Kidney (tissue), 13 donors: ENCODE measurements at regions not wholly inside any gene's neighbourhood (a gene's known extent, or its start where the extent isn't known, plus 50 kb on each side); places are given as distances from the start of the nearest gene placed in this dataset.
"Not testable (repeated sequence)": the region's sequence is repeated elsewhere in the genome, so short reads cannot be mapped to it uniquely, and the experiment has no call there.

Experiments
- DNase-seq, 5 donors: peaks; one replicate each; pipeline ENCODE4 v3.0.0-alpha.2; 2013 to 2020
- FAIRE-seq: peaks from 2 replicates; lab custom pipeline; 2012; peaks lifted over from hg19 to GRCh38; lab: Jason Lieb, UNC
- H3K27ac ChIP-seq, 2 donors: one replicate each; pipeline ENCODE4 v1.7.0; 2013; ENCODE audit warnings: low read depth in 2 of 2, low read length in 2 of 2, inconsistent platforms in 1 of 2
- H3K27me3 ChIP-seq: one replicate; pipeline ENCODE4 v1.7.1; 2013; ENCODE audit warnings: low read length, inconsistent platforms; ENCODE audit not compliant: control insufficient read depth, insufficient read depth
- H3K36me3 ChIP-seq, 3 donors: one replicate each; pipeline versions ENCODE4 v1.7.0 to v1.7.1; 2013; ENCODE audit warnings: low read length in 3 of 3, control low read depth in 1 of 3, inconsistent platforms in 1 of 3; ENCODE audit not compliant: insufficient read depth in 3 of 3, control insufficient read depth in 2 of 3
- H3K4me1 ChIP-seq, 3 donors: one replicate each; pipeline versions ENCODE4 v1.7.0 to v1.7.1; 2013; ENCODE audit warnings: low read length in 3 of 3, inconsistent platforms in 1 of 3, low read depth in 1 of 3; ENCODE audit not compliant: control insufficient read depth in 2 of 3, insufficient read depth in 2 of 3
- H3K4me3 ChIP-seq, 3 donors: one replicate each; pipeline versions ENCODE4 v1.7.0 to v1.8.1; 2013; ENCODE audit warnings: low read length in 3 of 3, control low read depth in 1 of 3, inconsistent platforms in 1 of 3
- H3K9ac ChIP-seq, 3 donors: one replicate each; pipeline versions ENCODE4 v1.7.0 to v1.7.1; 2013; ENCODE audit warnings: low read length in 3 of 3, control low read depth in 1 of 3, inconsistent platforms in 1 of 3
- H3K9me3 ChIP-seq, 3 donors: one replicate each; pipeline versions ENCODE4 v1.7.0 to v1.7.1; 2013; ENCODE audit warnings: low read length in 3 of 3, control low read depth in 1 of 3, inconsistent platforms in 1 of 3; ENCODE audit not compliant: control insufficient read depth in 2 of 3, insufficient read depth in 1 of 3
- CTCF ChIP-seq: IDR thresholded peaks from 3 replicates; pipeline ENCODE4 v1.5.1; 2012; ENCODE audit warnings: mild to moderate bottlenecking, moderate library complexity, borderline replicate concordance; ENCODE audit not compliant: insufficient read depth; ENCODE audit errors: extremely low read depth
- intact Hi-C: fragments of 100-400 bp; cut with DNase I; formaldehyde crosslinking; loops from one replicate; pipeline ENCODE4 v1.11.1; 2022
- donor health status: control.
- donor health status: control.
- donor health status: control.
- donor health status: control.
- donor health status: control.
- donor health status: DM: yes; HTN: yes; CAD: no.
- donor health status: Normal renal cell carcinoma (clear cell type).

- no peaks in the 10 kb centered on the region for H3K9me3 ChIP-seq
- no peaks in the 10 kb centered on the region for H3K4me1 ChIP-seq
- no peak overlapping the region for H3K9ac ChIP-seq
- H3K4me3 ChIP-seq: no peak overlapping the region
- no peak for TF ChIP-seq CTCF
- DNase-seq (no peak), FAIRE-seq (no peak)
- H3K36me3 ChIP-seq: no peaks in the 10 kb centered on the region
- intact Hi-C loops: no loop called here
- H3K27me3 ChIP-seq: no peaks in the 10 kb centered on the region
- no peak overlapping the region for H3K27ac ChIP-seq
Observed at GRCh38 chr18:35810520-35810919, 162.0 kb upstream of the RMP24 start.

GRCh38 chr18:35811896-35812295, 160.6 kb upstream of the RMP24 start:
- FAIRE-seq: no peak
- DNase-seq: no peak
- no peak overlapping the region for H3K4me3 ChIP-seq
- no peak for TF ChIP-seq CTCF
- no peaks in the 10 kb centered on the region for H3K4me1 ChIP-seq
- H3K9ac ChIP-seq: no peak overlapping the region
- intact Hi-C loops: no loop called here
- no peaks in the 10 kb centered on the region for H3K27me3 ChIP-seq
- no peaks in the 10 kb centered on the region for H3K36me3 ChIP-seq
- no peaks in the 10 kb centered on the region for H3K9me3 ChIP-seq
- H3K27ac ChIP-seq: no peak overlapping the region

GRCh38 chr18:35815011-35815410, 157.5 kb upstream of the RMP24 start:
- H3K27me3 ChIP-seq, intact Hi-C loops, FAIRE-seq, H3K9ac ChIP-seq, H3K9me3 ChIP-seq, H3K36me3 ChIP-seq, H3K4me3 ChIP-seq, DNase-seq, H3K4me1 ChIP-seq, H3K27ac ChIP-seq: not testable (repeated sequence)

GRCh38 chr18:35816003-35816402, 156.5 kb upstream of the RMP24 start:
- no peaks in the 10 kb centered on the region for H3K4me1 ChIP-seq
- H3K27me3 ChIP-seq: no peaks in the 10 kb centered on the region
- TF ChIP-seq CTCF: no peak
- no peaks in the 10 kb centered on the region for H3K9me3 ChIP-seq
- DNase-seq: no peak
- intact Hi-C loops: no loop called here
- H3K36me3 ChIP-seq: no peaks in the 10 kb centered on the region
- no peak overlapping the region for H3K27ac ChIP-seq
- H3K4me3 ChIP-seq: no peak overlapping the region
- no peak overlapping the region for H3K9ac ChIP-seq
- FAIRE-seq: no peak
